ENCODE measurements at regions not wholly inside any gene's neighbourhood (a gene's known extent, or its start where the extent isn't known, plus 50 kb on each side); places are given as distances from the start of the nearest gene placed in this dataset.

- TF ChIP-seq, protein P1, sequence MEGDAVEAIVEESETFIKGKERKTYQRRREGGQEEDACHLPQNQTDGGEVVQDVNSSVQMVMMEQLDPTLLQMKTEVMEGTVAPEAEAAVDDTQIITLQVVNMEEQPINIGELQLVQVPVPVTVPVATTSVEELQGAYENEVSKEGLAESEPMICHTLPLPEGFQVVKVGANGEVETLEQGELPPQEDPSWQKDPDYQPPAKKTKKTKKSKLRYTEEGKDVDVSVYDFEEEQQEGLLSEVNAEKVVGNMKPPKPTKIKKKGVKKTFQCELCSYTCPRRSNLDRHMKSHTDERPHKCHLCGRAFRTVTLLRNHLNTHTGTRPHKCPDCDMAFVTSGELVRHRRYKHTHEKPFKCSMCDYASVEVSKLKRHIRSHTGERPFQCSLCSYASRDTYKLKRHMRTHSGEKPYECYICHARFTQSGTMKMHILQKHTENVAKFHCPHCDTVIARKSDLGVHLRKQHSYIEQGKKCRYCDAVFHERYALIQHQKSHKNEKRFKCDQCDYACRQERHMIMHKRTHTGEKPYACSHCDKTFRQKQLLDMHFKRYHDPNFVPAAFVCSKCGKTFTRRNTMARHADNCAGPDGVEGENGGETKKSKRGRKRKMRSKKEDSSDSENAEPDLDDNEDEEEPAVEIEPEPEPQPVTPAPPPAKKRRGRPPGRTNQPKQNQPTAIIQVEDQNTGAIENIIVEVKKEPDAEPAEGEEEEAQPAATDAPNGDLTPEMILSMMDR (IDR thresholded peaks at IDR 0.05) = no peak
- no peak for TF ChIP-seq POLR2A (IDR thresholded peaks at IDR 0.05)
Measured at GRCh38 chr6:23823421-23823820, 302.6 kb upstream of the NRSN1 start.
